SU-DHL-6 (cell line): ENCODE measurements at regions not wholly inside any gene's neighbourhood (a gene's known extent, or its start where the extent isn't known, plus 50 kb on each side); places are given as distances from the start of the nearest gene placed in this dataset.

Source experiments
- H2AFZ ChIP-seq: fragments of 200-600 bp; sonication (generic); 2 replicates; pipeline ENCODE4 v1.6.1; 2014; ENCODE audit warnings: low read depth, mild to moderate bottlenecking, moderate library complexity, mixed read lengths, antibody characterized with exemption, low read length; ENCODE audit not compliant: severe bottlenecking
- H3F3A ChIP-seq: fragments of 200-600 bp; shearing (Covaris generic); 2 replicates; pipeline ENCODE4 v1.6.0; 2016; ENCODE audit warnings: antibody characterized with exemption, mild to moderate bottlenecking; ENCODE audit not compliant: insufficient read depth
- H3K27ac ChIP-seq: fragments of 200-600 bp; sonication (generic); 2 replicates; pipeline ENCODE4 v1.5.1; 2016; ENCODE audit warnings: low read depth, mild to moderate bottlenecking, low read length, moderate library complexity, mixed read lengths
- H3K27me3 ChIP-seq: fragments of 200-600 bp; sonication (generic), shearing (Covaris generic); 2 replicates; pipeline ENCODE4 v1.6.0; 2014; ENCODE audit warnings: mild to moderate bottlenecking, low read length
- H3K36me3 ChIP-seq: fragments of 200-600 bp; sonication (generic); 2 replicates; pipeline ENCODE4 v1.6.1; 2014; ENCODE audit warnings: mild to moderate bottlenecking, low read length, mixed read lengths
- H3K4me2 ChIP-seq: fragments of 300-600, 200-600 bp; shearing (Covaris generic), sonication (generic); 2 replicates; pipeline ENCODE4 v1.6.0; 2014; ENCODE audit warnings: low read length, low read depth, mild to moderate bottlenecking; ENCODE audit not compliant: poor library complexity, severe bottlenecking
- H3K4me3 ChIP-seq: fragments of 200-600 bp; sonication (generic); 2 replicates; pipeline ENCODE4 v1.5.1; 2014; ENCODE audit warnings: antibody characterized with exemption, low read length, mild to moderate bottlenecking, mixed read lengths; ENCODE audit not compliant: insufficient read depth, poor library complexity, severe bottlenecking
- H3K79me2 ChIP-seq: fragments of 200-600 bp; sonication (generic); 2 replicates; pipeline ENCODE4 v1.6.1; 2014; ENCODE audit warnings: mild to moderate bottlenecking, low read length, moderate library complexity; ENCODE audit not compliant: insufficient read depth
- H3K9ac ChIP-seq: fragments of 200-600 bp; sonication (generic); 2 replicates; pipeline ENCODE4 v1.7.0; 2014; ENCODE audit warnings: mild to moderate bottlenecking, low read length
- H3K9me2 ChIP-seq: fragments of 200-600 bp; sonication (generic); replicated peaks from 2 replicates; pipeline ENCODE4 v1.6.1; 2014; ENCODE audit warnings: low read length; ENCODE audit not compliant: insufficient read depth
- H3K9me3 ChIP-seq: fragments of 200-600 bp; sonication (generic); 2 replicates; pipeline ENCODE4 v1.6.1; 2014; ENCODE audit warnings: low read length, mixed read lengths; ENCODE audit not compliant: insufficient read depth
- H4K20me1 ChIP-seq: fragments of 200-600 bp; sonication (generic); 2 replicates; pipeline ENCODE4 v1.6.1; 2014; ENCODE audit warnings: low read depth, mild to moderate bottlenecking, antibody characterized with exemption, low read length, moderate library complexity, mixed read lengths
- EZH2phosphoT487 ChIP-seq: fragments of 200-600 bp; sonication (generic), shearing (Covaris generic); conservative IDR thresholded peaks from 2 replicates; pipeline ENCODE4 v1.6.1; 2018; ENCODE audit warnings: mild to moderate bottlenecking, antibody characterized with exemption, low read length, moderate library complexity, mixed read lengths
- TF ChIP-seq, protein P1 (sequence below): fragments of 200-600 bp; sonication (generic); IDR thresholded peaks from one replicate; pipeline ENCODE4 v1.5.1; 2017; ENCODE audit warnings: antibody characterized with exemption, mild to moderate bottlenecking, low read length, moderate library complexity; ENCODE audit not compliant: insufficient read depth, poor library complexity, severe bottlenecking

DNA sequence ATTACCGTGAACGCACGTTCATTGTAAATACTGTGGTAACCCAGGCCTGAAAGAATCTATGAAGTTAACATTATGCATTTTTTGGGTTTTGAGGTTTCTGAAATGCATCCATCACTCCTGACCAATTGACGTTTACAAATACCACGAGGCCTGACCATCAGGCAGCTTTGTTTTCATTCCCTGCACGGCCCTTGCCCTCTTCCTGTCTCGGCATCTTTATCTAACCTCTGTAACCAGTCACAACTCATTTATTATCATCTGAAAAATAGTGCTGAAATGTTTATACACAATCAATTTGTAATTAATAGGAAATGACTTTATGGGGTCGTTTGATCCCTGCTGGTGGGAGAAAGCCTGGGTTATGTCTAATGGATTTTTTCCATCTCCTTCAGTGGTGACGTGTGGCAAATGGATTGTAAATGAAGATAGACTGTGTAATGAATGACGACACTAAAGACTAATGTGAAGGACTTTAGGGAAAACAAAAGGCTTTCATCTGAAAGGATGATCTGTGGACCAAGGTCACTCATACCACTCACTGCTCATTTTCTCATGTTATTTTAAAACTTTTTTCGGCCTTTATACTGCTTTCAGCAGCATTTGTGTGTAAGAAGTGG is 102.7 kb upstream of the SORBS2 start:
- H3F3A ChIP-seq = no peaks in the 10 kb centered on the region
- no peaks in the 10 kb centered on the region for H4K20me1 ChIP-seq
- no peaks in the 10 kb centered on the region for H3K9me2 ChIP-seq
- no peaks in the 10 kb centered on the region for H3K36me3 ChIP-seq
- TF ChIP-seq, protein P1, sequence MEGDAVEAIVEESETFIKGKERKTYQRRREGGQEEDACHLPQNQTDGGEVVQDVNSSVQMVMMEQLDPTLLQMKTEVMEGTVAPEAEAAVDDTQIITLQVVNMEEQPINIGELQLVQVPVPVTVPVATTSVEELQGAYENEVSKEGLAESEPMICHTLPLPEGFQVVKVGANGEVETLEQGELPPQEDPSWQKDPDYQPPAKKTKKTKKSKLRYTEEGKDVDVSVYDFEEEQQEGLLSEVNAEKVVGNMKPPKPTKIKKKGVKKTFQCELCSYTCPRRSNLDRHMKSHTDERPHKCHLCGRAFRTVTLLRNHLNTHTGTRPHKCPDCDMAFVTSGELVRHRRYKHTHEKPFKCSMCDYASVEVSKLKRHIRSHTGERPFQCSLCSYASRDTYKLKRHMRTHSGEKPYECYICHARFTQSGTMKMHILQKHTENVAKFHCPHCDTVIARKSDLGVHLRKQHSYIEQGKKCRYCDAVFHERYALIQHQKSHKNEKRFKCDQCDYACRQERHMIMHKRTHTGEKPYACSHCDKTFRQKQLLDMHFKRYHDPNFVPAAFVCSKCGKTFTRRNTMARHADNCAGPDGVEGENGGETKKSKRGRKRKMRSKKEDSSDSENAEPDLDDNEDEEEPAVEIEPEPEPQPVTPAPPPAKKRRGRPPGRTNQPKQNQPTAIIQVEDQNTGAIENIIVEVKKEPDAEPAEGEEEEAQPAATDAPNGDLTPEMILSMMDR = no peak
- TF ChIP-seq EZH2phosphoT487 = no peak
- H3K27ac ChIP-seq = no peak overlapping the region
- H3K27me3 ChIP-seq = no peaks in the 10 kb centered on the region
- no peak overlapping the region for H3K9ac ChIP-seq
- no peaks in the 10 kb centered on the region for H3K9me3 ChIP-seq
- no peaks in the 10 kb centered on the region for H3K79me2 ChIP-seq
- no peak overlapping the region for H2AFZ ChIP-seq
- H3K4me2 ChIP-seq = no peak overlapping the region
- H3K4me3 ChIP-seq = no peak overlapping the region

DNA sequence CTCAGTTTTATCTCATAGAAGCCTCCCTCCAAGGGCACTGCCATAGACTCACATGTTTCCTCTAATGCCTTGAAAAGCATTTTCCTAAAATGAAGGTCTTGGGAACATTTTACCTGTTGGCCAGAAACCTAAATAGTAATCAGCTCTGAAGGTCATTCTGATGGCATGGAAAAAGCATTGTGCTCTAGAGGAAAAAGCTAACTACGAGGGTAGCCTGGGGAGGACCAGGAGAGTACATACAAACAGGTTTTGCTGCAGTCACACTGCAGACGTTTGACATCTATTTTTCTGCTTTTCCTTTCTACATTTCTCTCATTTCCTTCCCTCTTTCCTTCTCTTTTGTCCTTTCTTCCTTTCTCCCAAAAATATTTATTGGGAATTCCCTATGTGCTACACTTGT is 103.3 kb upstream of the SORBS2 start:
- no peak overlapping the region for H3K9ac ChIP-seq
- H4K20me1 ChIP-seq = no peaks in the 10 kb centered on the region
- no peak overlapping the region for H3K4me3 ChIP-seq
- no peak overlapping the region for H3K4me2 ChIP-seq
- no peaks in the 10 kb centered on the region for H3K79me2 ChIP-seq
- no peaks in the 10 kb centered on the region for H3K9me3 ChIP-seq
- H3K36me3 ChIP-seq = no peaks in the 10 kb centered on the region
- no peak overlapping the region for H3K27ac ChIP-seq
- no peak for TF ChIP-seq EZH2phosphoT487
- TF ChIP-seq, protein P1 = no peak
- H2AFZ ChIP-seq = no peak overlapping the region
- H3K9me2 ChIP-seq = no peaks in the 10 kb centered on the region
- no peaks in the 10 kb centered on the region for H3K27me3 ChIP-seq
- H3F3A ChIP-seq = no peaks in the 10 kb centered on the region

DNA sequence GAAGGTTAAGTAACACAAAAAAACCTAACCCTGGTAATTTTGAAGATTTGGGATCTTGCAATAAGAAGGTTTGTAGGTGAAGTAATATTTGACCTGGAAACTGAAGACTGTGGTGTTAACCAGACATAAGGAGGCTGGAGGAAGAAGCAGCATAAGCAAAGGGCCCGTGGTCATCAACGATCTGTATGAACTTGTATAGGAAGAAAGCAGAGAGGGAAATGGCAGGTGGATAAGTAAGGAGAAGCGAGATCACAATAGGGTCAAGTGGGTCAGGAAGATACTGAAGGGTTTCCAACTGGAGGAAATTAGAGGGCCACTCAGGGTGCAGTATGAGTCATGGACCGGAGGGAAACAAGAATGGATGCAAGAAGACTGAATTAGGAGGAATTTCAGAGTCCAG is 103.8 kb upstream of the SORBS2 start:
- Histone ChIP-seq H3K79me2 (no peaks in the 10 kb centered on the region), H3F3A (no peaks in the 10 kb centered on the region), H3K27me3 (no peaks in the 10 kb centered on the region), H3K36me3 (no peaks in the 10 kb centered on the region), H3K9me2 (no peaks in the 10 kb centered on the region), H3K9me3 (no peaks in the 10 kb centered on the region), H2AFZ (no peak overlapping the region), H3K4me2 (no peak overlapping the region), H3K27ac (no peak overlapping the region), H4K20me1 (no peaks in the 10 kb centered on the region), H3K4me3 (no peak overlapping the region), H3K9ac (no peak overlapping the region)
- no peak for TF ChIP-seq EZH2phosphoT487

DNA sequence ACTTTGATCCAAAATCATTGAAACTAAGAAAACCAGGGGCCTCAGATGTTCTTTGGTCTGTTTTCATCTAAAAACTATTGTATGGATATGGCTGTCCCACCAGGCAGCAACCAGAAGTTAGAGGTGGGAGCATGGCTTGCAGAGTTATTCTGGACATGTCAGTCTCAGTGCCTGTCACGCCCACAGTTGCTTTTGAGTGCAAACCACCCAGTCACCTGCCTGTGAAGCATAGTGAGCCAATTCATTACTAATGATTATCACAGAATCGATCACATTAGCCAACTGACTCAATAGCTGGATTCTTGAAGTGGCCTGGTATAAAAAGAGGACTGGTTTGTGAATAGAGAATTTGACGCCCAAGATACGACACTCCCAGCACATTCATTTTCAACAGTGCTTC is 104.2 kb upstream of the SORBS2 start:
- H3K27ac ChIP-seq = no peak overlapping the region
- no peaks in the 10 kb centered on the region for H3K9me2 ChIP-seq
- no peak overlapping the region for H3K9ac ChIP-seq
- no peaks in the 10 kb centered on the region for H3K36me3 ChIP-seq
- H2AFZ ChIP-seq = no peak overlapping the region
- no peak overlapping the region for H3K4me3 ChIP-seq
- H4K20me1 ChIP-seq = no peaks in the 10 kb centered on the region
- no peak overlapping the region for H3K4me2 ChIP-seq
- no peaks in the 10 kb centered on the region for H3K9me3 ChIP-seq
- no peaks in the 10 kb centered on the region for H3K79me2 ChIP-seq
- TF ChIP-seq EZH2phosphoT487 = no peak
- TF ChIP-seq, protein P1 = no peak
- H3K27me3 ChIP-seq = no peaks in the 10 kb centered on the region
- H3F3A ChIP-seq = no peaks in the 10 kb centered on the region
